ENCODE measurements at regions not wholly inside any gene's neighbourhood (a gene's known extent, or its start where the extent isn't known, plus 50 kb on each side); places are given as distances from the start of the nearest gene placed in this dataset.

DNA sequence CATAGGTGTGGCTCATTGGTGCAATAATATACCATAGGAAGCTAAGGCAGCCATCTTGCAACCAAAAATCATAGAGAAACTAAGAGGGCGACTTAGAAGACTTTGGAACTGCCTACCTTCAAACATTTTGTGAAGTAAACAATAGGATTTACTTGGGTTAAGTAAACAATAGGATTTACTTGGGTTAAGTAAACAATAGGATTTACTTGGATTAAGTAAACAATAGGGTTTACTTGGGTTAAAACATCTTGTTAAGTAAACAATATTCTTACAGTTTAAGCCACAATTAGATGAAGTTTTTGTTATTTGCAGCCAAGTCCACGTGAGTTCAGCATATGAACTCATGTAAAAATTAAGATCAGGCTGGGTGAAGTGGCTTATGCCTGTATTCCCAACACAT, 722.4 kb upstream of the AUTS2 start:
- TF ChIP-seq CEBPB (IDR thresholded peaks at IDR 0.05; ENCODE audit: low read depth, low read length) (no peak), MAZ (IDR thresholded peaks at IDR 0.05; ENCODE audit: borderline replicate concordance, low read depth, low read length) (no peak), RAD21 (IDR thresholded peaks at IDR 0.05; ENCODE audit: low read length) (no peak), CHD1 (IDR thresholded peaks at IDR 0.05; ENCODE audit: low read depth, low read length) (no peak), POLR2A (IDR thresholded peaks at IDR 0.05; ENCODE audit: low read depth, low read length) (no peak), SMC3 (IDR thresholded peaks at IDR 0.05; ENCODE audit: low read depth, low read length) (no peak), MXI1 (IDR thresholded peaks at IDR 0.05; ENCODE audit: borderline replicate concordance, low read depth, low read length) (no peak), MAFK (IDR thresholded peaks at IDR 0.05; ENCODE audit: low read depth, low read length) (no peak)
- TF ChIP-seq, protein P1, sequence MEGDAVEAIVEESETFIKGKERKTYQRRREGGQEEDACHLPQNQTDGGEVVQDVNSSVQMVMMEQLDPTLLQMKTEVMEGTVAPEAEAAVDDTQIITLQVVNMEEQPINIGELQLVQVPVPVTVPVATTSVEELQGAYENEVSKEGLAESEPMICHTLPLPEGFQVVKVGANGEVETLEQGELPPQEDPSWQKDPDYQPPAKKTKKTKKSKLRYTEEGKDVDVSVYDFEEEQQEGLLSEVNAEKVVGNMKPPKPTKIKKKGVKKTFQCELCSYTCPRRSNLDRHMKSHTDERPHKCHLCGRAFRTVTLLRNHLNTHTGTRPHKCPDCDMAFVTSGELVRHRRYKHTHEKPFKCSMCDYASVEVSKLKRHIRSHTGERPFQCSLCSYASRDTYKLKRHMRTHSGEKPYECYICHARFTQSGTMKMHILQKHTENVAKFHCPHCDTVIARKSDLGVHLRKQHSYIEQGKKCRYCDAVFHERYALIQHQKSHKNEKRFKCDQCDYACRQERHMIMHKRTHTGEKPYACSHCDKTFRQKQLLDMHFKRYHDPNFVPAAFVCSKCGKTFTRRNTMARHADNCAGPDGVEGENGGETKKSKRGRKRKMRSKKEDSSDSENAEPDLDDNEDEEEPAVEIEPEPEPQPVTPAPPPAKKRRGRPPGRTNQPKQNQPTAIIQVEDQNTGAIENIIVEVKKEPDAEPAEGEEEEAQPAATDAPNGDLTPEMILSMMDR (conservative IDR thresholded peaks at IDR 0.05; ENCODE audit: low read depth, low read length) = no peak
- TF ChIP-seq, protein P2, sequence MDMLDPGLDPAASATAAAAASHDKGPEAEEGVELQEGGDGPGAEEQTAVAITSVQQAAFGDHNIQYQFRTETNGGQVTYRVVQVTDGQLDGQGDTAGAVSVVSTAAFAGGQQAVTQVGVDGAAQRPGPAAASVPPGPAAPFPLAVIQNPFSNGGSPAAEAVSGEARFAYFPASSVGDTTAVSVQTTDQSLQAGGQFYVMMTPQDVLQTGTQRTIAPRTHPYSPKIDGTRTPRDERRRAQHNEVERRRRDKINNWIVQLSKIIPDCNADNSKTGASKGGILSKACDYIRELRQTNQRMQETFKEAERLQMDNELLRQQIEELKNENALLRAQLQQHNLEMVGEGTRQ (IDR thresholded peaks at IDR 0.05; ENCODE audit: low read depth, low read length) = no peak

Data from IMR-90 (cell line).